HL-60 (cell line): ENCODE measurements at regions not wholly inside any gene's neighbourhood (a gene's known extent, or its start where the extent isn't known, plus 50 kb on each side); places are given as distances from the start of the nearest gene placed in this dataset.

Experiments used
- DNase-seq, 2 experiments: peaks; one replicate each; pipeline ENCODE4 v3.0.0-alpha.2; 2010 to 2020; ENCODE audit warnings: low read depth in 1 of 2, low spot score in 1 of 2
- H3K27ac ChIP-seq: fragments of 250-450 bp; sonication (Bioruptor Pico); replicated peaks from 2 replicates; pipeline ENCODE4 v1.5.1; 2020; ENCODE audit warnings: mild to moderate bottlenecking, moderate library complexity
- H3K27me3 ChIP-seq: fragments of 250-450 bp; sonication (Bioruptor Pico); 2 replicates; pipeline ENCODE4 v1.5.1; 2021; ENCODE audit warnings: mild to moderate bottlenecking, moderate library complexity; ENCODE audit not compliant: insufficient read depth, poor library complexity, severe bottlenecking
- H3K4me3 ChIP-seq: replicated peaks from 2 replicates; pipeline ENCODE4 v1.5.1; 2011; ENCODE audit warnings: mild to moderate bottlenecking, control low read depth, low read length; ENCODE audit not compliant: insufficient read depth
- GABPA ChIP-seq: IDR thresholded peaks from 2 replicates; pipeline ENCODE4 v1.6.1; 2012; ENCODE audit warnings: low read depth
- POLR2AphosphoS5 ChIP-seq: IDR thresholded peaks from 2 replicates; pipeline ENCODE4 v1.6.1; 2012; ENCODE audit warnings: low read depth
- SPI1 ChIP-seq: IDR thresholded peaks from 2 replicates; pipeline ENCODE4 v1.6.1; 2012; ENCODE audit warnings: low read depth, mild to moderate bottlenecking, borderline replicate concordance
- TF ChIP-seq, protein P1 (sequence below): IDR thresholded peaks from one replicate; pipeline ENCODE4 v1.5.1; 2011; ENCODE audit warnings: low read length, control low read depth, inconsistent platforms; ENCODE audit not compliant: insufficient read depth
- TF ChIP-seq, protein P2 (sequence below): IDR thresholded peaks from 2 replicates; pipeline ENCODE4 v1.6.1; 2012; ENCODE audit warnings: low read depth; ENCODE audit not compliant: insufficient replicate concordance

DNA sequence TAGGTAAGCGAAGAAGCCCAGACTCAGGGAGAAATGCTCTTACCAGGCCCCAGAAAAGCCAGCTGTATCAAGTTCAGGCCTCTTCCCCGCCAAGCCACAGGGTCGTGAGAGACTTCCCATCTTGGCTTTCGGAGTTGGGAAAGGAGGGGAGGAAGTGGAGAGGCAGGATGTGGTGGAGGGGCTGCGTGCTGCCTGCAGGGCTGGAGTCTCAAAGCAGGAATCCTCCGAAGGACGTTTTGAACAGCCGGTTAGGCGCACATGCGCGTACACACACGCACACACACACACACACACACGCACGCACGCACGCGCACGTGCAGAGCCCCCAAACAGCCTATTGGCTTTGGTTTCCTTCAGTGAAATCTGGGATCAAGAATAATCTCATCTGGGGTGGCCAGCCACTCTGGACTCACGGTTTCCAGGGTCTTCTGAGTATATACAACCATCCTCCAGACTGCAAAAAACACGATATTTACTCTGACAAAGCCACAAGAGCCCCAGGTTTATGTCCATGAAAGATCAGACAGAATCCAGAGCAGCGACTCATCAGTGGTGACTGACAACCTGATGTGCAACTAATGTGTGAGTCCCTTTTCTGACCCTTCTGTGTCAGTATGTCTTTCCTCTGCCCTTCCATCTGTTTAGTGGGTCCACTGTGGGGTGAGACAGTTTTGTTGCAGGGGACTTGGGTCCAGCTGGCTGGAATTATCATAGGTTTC is 115.0 kb upstream of the ZNF438 start:
- no peaks in the 10 kb centered on the region for H3K27me3 ChIP-seq
- no peak overlapping the region for H3K27ac ChIP-seq
- TF ChIP-seq GABPA (no peak), POLR2AphosphoS5 (no peak), SPI1 (no peak)
- TF ChIP-seq, protein P1, sequence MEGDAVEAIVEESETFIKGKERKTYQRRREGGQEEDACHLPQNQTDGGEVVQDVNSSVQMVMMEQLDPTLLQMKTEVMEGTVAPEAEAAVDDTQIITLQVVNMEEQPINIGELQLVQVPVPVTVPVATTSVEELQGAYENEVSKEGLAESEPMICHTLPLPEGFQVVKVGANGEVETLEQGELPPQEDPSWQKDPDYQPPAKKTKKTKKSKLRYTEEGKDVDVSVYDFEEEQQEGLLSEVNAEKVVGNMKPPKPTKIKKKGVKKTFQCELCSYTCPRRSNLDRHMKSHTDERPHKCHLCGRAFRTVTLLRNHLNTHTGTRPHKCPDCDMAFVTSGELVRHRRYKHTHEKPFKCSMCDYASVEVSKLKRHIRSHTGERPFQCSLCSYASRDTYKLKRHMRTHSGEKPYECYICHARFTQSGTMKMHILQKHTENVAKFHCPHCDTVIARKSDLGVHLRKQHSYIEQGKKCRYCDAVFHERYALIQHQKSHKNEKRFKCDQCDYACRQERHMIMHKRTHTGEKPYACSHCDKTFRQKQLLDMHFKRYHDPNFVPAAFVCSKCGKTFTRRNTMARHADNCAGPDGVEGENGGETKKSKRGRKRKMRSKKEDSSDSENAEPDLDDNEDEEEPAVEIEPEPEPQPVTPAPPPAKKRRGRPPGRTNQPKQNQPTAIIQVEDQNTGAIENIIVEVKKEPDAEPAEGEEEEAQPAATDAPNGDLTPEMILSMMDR: no peak
- TF ChIP-seq, protein P2, sequence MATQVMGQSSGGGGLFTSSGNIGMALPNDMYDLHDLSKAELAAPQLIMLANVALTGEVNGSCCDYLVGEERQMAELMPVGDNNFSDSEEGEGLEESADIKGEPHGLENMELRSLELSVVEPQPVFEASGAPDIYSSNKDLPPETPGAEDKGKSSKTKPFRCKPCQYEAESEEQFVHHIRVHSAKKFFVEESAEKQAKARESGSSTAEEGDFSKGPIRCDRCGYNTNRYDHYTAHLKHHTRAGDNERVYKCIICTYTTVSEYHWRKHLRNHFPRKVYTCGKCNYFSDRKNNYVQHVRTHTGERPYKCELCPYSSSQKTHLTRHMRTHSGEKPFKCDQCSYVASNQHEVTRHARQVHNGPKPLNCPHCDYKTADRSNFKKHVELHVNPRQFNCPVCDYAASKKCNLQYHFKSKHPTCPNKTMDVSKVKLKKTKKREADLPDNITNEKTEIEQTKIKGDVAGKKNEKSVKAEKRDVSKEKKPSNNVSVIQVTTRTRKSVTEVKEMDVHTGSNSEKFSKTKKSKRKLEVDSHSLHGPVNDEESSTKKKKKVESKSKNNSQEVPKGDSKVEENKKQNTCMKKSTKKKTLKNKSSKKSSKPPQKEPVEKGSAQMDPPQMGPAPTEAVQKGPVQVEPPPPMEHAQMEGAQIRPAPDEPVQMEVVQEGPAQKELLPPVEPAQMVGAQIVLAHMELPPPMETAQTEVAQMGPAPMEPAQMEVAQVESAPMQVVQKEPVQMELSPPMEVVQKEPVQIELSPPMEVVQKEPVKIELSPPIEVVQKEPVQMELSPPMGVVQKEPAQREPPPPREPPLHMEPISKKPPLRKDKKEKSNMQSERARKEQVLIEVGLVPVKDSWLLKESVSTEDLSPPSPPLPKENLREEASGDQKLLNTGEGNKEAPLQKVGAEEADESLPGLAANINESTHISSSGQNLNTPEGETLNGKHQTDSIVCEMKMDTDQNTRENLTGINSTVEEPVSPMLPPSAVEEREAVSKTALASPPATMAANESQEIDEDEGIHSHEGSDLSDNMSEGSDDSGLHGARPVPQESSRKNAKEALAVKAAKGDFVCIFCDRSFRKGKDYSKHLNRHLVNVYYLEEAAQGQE: no peak
- DNase-seq: no peak
- no peak overlapping the region for H3K4me3 ChIP-seq

DNA sequence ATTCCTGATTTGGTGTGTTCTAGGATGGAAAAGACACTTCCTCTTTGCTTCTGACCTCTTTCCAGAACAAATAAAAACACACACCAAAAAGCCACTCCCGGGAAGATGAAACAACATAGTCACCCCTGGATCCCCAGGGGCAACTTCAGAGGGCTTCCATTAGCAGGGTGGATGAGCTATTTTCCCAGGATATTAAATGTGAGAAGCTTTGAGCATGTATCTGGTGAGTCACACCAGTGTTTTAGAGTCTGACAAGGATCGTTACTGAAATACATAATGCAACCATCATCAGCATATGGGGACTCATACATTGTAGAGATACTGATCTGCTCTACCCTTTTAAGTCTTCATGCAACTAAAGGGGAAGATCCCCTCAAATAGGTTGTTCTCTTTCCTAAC is 115.5 kb upstream of the ZNF438 start:
- DNase-seq: no peak
- no peak for TF ChIP-seq GABPA
- 0 out of 2 replicates have a peak, but pooled peaks have one; percentile 13 for TF ChIP-seq SPI1
- TF ChIP-seq, protein P2: no peak

DNA sequence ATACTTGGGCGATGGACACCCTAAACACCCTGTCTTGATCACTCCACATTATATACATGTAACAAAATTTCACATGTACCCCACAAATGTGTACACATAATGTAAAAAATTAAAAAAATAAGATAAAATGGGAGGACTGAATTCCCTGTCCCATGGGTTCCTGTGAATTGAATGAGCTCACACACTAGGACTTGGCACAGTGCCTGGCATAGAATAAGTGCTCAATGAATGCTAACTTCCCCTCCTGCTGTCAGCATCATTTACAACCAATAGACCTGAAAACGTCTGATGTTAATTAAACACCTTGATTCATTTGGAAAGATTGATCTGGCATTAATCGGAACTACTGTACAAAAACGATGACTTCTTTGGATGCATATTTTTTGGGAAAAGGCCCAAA is 117.3 kb upstream of the ZNF438 start:
- no peak for DNase-seq
- Histone ChIP-seq H3K27me3 (no peaks in the 10 kb centered on the region), H3K4me3 (no peak overlapping the region), H3K27ac (no peak overlapping the region)
- TF ChIP-seq, protein P1: no peak
- TF ChIP-seq, protein P2: no peak
- TF ChIP-seq GABPA (no peak), POLR2AphosphoS5 (no peak), SPI1 (no peak)

More for the DNA sequence above, 115.5 kb upstream of the ZNF438 start:
- no peak overlapping the region for H3K4me3 ChIP-seq
- no peaks in the 10 kb centered on the region for H3K27me3 ChIP-seq
- no peak overlapping the region for H3K27ac ChIP-seq
